Subcutaneous abdominal adipose tissue (tissue), 5 donors: ENCODE measurements at regions not wholly inside any gene's neighbourhood (a gene's known extent, or its start where the extent isn't known, plus 50 kb on each side); places are given as distances from the start of the nearest gene placed in this dataset.
"Not testable (repeated sequence)": the region's sequence is repeated elsewhere in the genome, so short reads cannot be mapped to it uniquely, and the experiment has no call there.

Experiments used
- H3K27ac ChIP-seq: one replicate; pipeline ENCODE4 v1.7.0; 2013; ENCODE audit warnings: low read depth, mild to moderate bottlenecking, inconsistent platforms, low read length, moderate library complexity
- H3K27me3 ChIP-seq, 5 donors: one replicate each; pipeline ENCODE4 v1.7.0; 2013; ENCODE audit warnings: low read length in 5 of 5, inconsistent platforms in 1 of 5; ENCODE audit not compliant: control insufficient read depth in 5 of 5, insufficient read depth in 4 of 5
- H3K36me3 ChIP-seq, 5 donors: one replicate each; pipeline ENCODE4 v1.7.0; 2013; ENCODE audit warnings: low read length in 5 of 5; ENCODE audit not compliant: control insufficient read depth in 5 of 5, insufficient read depth in 5 of 5
- H3K4me1 ChIP-seq, 5 donors: one replicate each; pipeline ENCODE4 v1.7.0; 2013; ENCODE audit warnings: low read length in 5 of 5, mild to moderate bottlenecking in 3 of 5, moderate library complexity in 1 of 5; ENCODE audit not compliant: control insufficient read depth in 5 of 5, insufficient read depth in 5 of 5
- H3K4me3 ChIP-seq, 5 donors: one replicate each; pipeline ENCODE4 v1.7.0; 2013; ENCODE audit warnings: low read length in 5 of 5, low read depth in 1 of 5
- H3K9ac ChIP-seq, 5 donors: one replicate each; pipeline ENCODE4 v1.7.0; 2013; ENCODE audit warnings: low read length in 5 of 5, mild to moderate bottlenecking in 4 of 5, moderate library complexity in 3 of 5
- H3K9me3 ChIP-seq, 5 donors: one replicate each; pipeline ENCODE4 v1.7.0; 2013; ENCODE audit warnings: low read length in 5 of 5; ENCODE audit not compliant: control insufficient read depth in 5 of 5
- donor health status: healthy.
- donor health status: healthy.
- donor health status: healthy.
- donor health status: healthy.
- donor health status: healthy.

DNA sequence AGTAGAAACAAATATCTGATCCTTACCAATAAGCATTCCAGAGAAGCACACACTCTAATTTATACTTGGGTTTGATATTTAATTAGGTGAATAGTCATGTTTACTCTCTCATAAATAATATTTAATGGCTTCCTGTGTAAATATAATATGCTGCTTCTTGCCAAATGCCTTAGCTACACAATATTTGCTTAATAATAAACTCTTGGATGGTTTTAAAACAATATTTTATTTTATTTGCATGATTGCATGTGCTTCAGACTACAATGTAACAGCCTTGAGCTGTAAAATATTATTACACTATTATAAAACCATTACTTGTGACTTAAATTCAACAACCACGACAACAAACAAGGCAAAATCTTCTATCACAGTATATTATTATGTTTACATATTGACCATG is 542.4 kb upstream of the CHD1 start:
- not testable (repeated sequence) for H3K36me3 ChIP-seq, H3K9me3 ChIP-seq, H3K27ac ChIP-seq, H3K4me1 ChIP-seq, H3K27me3 ChIP-seq, H3K9ac ChIP-seq, H3K4me3 ChIP-seq

DNA sequence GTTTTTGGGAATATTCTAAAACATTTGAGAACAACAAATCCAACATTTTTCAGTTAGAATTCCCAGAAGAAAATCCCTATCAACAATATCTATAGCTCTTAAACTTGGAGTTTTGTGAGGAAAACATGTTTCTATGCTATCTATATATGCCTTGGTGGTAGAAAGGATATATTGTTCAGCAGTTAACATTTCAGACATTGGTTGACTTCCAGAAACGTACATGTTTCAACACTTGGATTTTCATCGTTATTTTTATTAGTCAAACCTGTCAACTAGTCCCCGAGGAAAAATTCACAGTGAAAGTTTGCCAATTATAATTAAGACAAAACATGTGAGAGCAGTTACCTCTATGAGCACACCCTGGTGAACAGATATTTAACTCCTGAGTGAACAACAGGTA is 541.8 kb upstream of the CHD1 start:
- H3K9ac ChIP-seq, H3K4me3 ChIP-seq, H3K9me3 ChIP-seq, H3K36me3 ChIP-seq, H3K27ac ChIP-seq, H3K4me1 ChIP-seq, H3K27me3 ChIP-seq: not testable (repeated sequence)

DNA sequence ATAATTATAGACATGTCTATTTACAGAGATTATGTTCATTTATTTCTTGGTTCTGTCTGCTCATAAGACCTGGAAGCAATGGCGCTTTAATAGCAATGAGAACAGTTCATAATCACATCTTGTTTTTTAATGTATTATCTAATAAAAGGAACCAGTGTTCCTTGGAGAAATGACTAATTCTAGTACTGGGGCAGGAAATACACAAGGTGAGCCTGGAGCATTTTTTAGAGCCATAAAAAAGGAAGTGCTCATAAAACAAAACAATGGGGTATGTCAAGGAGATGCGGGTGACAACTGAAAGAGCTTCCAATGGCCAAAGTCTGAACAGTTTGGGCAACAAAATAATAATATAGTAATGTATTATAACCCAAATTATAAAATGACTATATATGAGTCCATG is 531.9 kb upstream of the CHD1 start:
- Histone ChIP-seq H3K9me3 (no peaks in the 10 kb centered on the region), H3K4me1 (no peaks in the 10 kb centered on the region), H3K27me3 (no peaks in the 10 kb centered on the region), H3K9ac (no peak overlapping the region), H3K4me3 (no peak overlapping the region), H3K36me3 (no peaks in the 10 kb centered on the region), H3K27ac (no peak overlapping the region)

DNA sequence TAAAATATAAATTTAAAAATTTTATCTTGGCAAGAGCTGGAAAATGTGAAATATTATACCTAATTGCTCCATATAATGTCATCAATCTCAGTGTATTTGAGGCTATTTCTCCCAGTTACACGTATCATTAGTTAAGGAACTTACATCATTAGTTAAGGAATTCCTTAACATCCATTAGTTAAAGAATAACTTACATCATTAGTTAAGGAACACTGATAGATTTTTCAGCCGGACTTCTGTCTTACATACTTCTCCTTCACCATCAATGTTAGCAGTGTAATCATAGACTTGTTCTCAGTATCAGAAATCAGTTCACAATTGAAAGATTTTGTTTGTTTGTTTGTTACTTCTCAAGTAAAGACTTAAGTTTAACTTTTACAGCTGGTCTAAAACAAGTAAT is 524.4 kb upstream of the CHD1 start:
- no peaks in the 10 kb centered on the region for H3K4me1 ChIP-seq
- no peak overlapping the region for H3K9ac ChIP-seq
- H3K4me3 ChIP-seq: no peak overlapping the region
- H3K36me3 ChIP-seq: no peaks in the 10 kb centered on the region
- no peaks in the 10 kb centered on the region for H3K9me3 ChIP-seq
- no peak overlapping the region for H3K27ac ChIP-seq
- no peaks in the 10 kb centered on the region for H3K27me3 ChIP-seq

DNA sequence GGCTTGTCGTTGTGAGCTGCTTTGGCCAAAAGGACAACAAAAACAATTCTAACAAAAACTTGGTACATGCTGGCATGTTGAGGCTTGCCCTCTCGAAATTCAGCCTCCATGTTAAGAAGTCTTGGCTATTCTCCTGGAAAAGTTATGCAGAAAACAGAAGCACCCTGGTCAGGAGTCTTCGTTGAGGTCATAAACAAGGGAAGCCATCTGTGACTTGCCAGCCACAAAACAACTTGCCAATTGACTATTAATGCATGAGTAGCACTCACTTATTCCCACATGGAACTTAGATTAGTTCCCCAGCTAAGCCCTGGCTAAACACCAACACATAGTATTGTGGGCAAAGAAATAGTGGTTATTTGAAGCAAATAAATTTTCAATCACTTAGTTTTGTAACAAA is 521.0 kb upstream of the CHD1 start:
- Histone ChIP-seq H3K9ac (no peak overlapping the region), H3K27ac (no peak overlapping the region), H3K4me3 (no peak overlapping the region), H3K36me3 (no peaks in the 10 kb centered on the region), H3K27me3 (no peaks in the 10 kb centered on the region), H3K4me1 (no peaks in the 10 kb centered on the region), H3K9me3 (no peaks in the 10 kb centered on the region)

DNA sequence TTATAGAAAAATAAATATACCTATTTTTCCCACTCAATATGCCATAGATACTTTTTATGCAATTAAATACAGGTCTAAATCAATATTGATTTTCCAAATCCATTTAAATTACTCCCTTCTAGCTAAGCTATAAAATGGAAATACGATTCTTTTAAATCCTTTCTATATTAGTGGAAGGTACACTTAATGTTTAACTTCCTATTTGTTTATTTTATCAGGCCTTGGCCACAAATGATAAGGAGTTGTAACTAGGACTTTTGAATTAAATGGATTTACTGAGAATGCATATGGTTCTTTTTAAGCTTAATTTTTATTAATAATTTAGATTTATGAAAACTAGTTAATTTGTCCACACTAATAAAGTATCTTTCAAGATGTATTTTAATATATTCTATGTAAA is 517.0 kb upstream of the CHD1 start:
- H3K9me3 ChIP-seq: no peaks in the 10 kb centered on the region
- H3K27ac ChIP-seq: no peak overlapping the region
- H3K27me3 ChIP-seq: no peaks in the 10 kb centered on the region
- peaks cover 0 to 5% (median 0%) of the 10 kb centered on the region in 5 donors for H3K4me1 ChIP-seq
- H3K9ac ChIP-seq: no peak overlapping the region
- no peaks in the 10 kb centered on the region for H3K36me3 ChIP-seq
- no peak overlapping the region for H3K4me3 ChIP-seq

DNA sequence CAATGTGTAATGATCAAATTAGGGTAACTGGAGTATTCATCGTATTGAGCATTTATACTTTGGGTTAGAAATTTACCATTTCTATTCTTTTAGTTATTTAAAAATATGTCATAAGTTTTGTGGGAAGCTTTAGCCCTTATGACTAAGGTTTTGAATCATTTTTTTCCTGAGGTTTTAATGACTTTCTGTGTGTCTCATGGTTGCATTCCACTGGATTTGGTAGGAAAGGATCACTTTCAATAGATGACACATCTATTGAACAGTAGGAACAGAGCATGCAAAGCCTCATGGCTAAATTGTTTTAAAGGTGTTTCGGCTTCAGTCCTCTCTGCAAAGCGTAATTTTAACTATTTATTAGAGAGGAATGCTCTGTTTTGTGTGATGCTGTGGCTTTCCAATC is 512.4 kb upstream of the CHD1 start:
- peaks cover 0 to 5% (median 0%) of the 10 kb centered on the region in 5 donors for H3K4me1 ChIP-seq
- no peaks in the 10 kb centered on the region for H3K36me3 ChIP-seq
- H3K27me3 ChIP-seq: no peaks in the 10 kb centered on the region
- H3K27ac ChIP-seq: no peak overlapping the region
- H3K9ac ChIP-seq: no peak overlapping the region
- no peaks in the 10 kb centered on the region for H3K9me3 ChIP-seq
- H3K4me3 ChIP-seq: no peak overlapping the region

DNA sequence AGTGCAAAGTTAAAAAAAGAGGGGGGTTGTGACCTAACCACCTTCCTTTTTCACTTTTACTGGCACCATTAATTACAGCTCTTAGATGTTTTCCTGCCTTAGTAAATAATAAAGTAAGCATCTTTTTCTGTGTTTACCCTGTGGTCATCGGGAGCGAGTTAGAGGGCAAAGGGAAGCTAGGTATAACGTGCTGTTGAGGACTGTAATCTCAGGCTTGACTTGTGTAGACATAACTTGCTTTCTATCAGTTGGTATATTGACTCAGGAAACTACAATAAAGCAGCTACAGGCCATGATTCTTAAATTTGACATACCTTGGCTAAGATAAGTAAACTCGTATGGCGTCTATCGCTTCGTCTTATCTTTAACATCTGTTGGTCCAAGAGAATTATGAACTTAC is 509.8 kb upstream of the CHD1 start:
- H3K27me3 ChIP-seq: no peaks in the 10 kb centered on the region
- H3K4me1 ChIP-seq: peaks cover 0 to 5% (median 0%) of the 10 kb centered on the region in 5 donors
- no peak overlapping the region for H3K4me3 ChIP-seq
- H3K9ac ChIP-seq: no peak overlapping the region
- no peak overlapping the region for H3K27ac ChIP-seq
- H3K9me3 ChIP-seq: no peaks in the 10 kb centered on the region
- H3K36me3 ChIP-seq: no peaks in the 10 kb centered on the region

DNA sequence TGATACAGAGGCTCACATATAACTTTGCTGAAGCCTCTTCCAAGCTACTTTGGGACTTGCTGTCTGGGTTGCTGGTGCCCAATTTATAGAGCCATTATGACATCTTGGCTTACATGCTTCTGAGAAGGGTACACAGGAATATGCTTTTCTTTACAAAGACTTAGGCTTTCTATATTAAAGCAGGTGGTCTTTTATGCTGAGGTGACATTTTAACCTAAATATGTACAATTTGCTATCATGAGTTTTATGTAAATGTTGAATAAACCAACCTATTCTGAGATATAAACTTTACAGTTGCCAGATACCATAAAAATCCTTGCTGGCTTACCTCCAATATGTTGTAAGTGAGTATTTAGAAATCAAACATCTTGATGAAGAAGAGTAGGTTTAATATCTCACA is 509.2 kb upstream of the CHD1 start:
- H3K9ac ChIP-seq: no peak overlapping the region
- no peaks in the 10 kb centered on the region for H3K9me3 ChIP-seq
- no peaks in the 10 kb centered on the region for H3K27me3 ChIP-seq
- H3K4me1 ChIP-seq: peaks cover 0 to 5% (median 0%) of the 10 kb centered on the region in 5 donors
- H3K4me3 ChIP-seq: no peak overlapping the region
- no peaks in the 10 kb centered on the region for H3K36me3 ChIP-seq
- H3K27ac ChIP-seq: no peak overlapping the region

DNA sequence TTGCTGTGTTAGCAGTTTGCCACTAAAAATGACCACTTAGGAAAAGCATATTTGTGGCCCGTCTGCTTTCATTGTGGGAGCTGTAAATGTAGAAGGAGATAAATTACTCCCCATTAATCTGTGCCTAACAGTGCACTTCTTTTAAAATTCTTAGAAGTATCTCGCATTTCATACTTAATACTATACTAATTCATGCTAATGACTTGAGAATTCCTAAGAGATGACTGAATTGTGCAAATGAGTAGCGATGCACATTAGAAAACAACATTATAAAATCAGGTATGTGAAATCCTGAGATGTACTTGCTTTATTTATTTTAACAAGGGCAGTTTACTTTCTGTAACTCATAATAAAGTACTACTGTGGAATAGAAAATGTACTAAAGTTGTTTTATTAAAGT is 494.6 kb upstream of the CHD1 start:
- H3K27ac ChIP-seq, H3K4me1 ChIP-seq, H3K27me3 ChIP-seq, H3K9ac ChIP-seq, H3K9me3 ChIP-seq, H3K4me3 ChIP-seq, H3K36me3 ChIP-seq: not testable (repeated sequence)

DNA sequence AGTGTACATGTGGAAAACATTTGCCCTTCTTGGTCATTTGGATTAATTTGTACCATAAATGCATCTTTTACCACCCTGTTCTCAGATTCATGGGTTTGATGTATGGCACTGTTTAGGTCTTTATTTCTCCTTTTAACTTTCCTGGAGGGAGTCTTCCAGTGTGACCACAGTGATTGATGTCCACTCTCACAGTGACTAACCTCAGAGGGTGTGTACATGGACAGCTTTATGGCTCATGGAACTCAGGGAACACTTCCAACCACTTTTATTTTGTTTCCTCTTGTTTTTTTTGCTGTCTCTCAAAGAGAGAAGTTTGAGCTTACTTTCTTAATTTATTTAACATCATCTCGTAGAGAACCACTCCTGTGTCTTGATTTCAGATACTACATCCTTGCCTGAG is 489.8 kb upstream of the CHD1 start:
- not testable (repeated sequence) for H3K36me3 ChIP-seq, H3K4me3 ChIP-seq, H3K27me3 ChIP-seq, H3K9me3 ChIP-seq, H3K27ac ChIP-seq, H3K4me1 ChIP-seq, H3K9ac ChIP-seq
